B cell (primary cell): ENCODE measurements at regions not wholly inside any gene's neighbourhood (a gene's known extent, or its start where the extent isn't known, plus 50 kb on each side); places are given as distances from the start of the nearest gene placed in this dataset.
"Not testable (repeated sequence)": the region's sequence is repeated elsewhere in the genome, so short reads cannot be mapped to it uniquely, and the experiment has no call there.

ENCODE experiments used
- ATAC-seq: fragments of 200-7000 bp; cut with Tn5 transposase; one replicate; pipeline ENCODE4 v1.10.0; 2021; ENCODE audit warnings: low read depth, mild to moderate bottlenecking, moderate number of reproducible peaks, moderate library complexity
- CTCF ChIA-PET: fragments of 350-600 bp; sonication (Branson Sonifier 250); formaldehyde crosslinking; loops from one replicate; lab custom pipeline; 2021; ENCODE audit warnings: antibody characterized with exemption, inconsistent platforms; lab: Charles Lee
- POLR2A ChIA-PET: fragments of 350-600 bp; sonication (Branson Sonifier 250); formaldehyde crosslinking; loops from one replicate; lab custom pipeline; 2021; ENCODE audit warnings: antibody characterized with exemption; lab: Charles Lee
- DNase-seq: peaks from one replicate; pipeline ENCODE4 v3.0.0; 2013
- H2AFZ ChIP-seq: 2 replicates; pipeline ENCODE4 v1.6.1; 2012; ENCODE audit warnings: mild to moderate bottlenecking, low read depth, low read length; ENCODE audit not compliant: insufficient read depth, poor library complexity, severe bottlenecking
- H3K27ac ChIP-seq, 2 donors: 1 replicate in 1 of 2; 2 replicates in 1 of 2; pipeline ENCODE4 v1.5.1; 2012 to 2013; ENCODE audit warnings: low read length in 2 of 2, mild to moderate bottlenecking in 2 of 2, moderate library complexity in 1 of 2
- H3K27me3 ChIP-seq, 4 experiments: fragments of 200-600 bp in 1 of 4; sonication (generic) in 1 of 4; replicated peaks in 1 of 4; 1 replicate in 2 of 4; 2 replicates in 2 of 4; pipeline versions ENCODE4 v1.6.1 to v1.7.0; 2013 to 2016; ENCODE audit warnings: low read length in 3 of 4, mild to moderate bottlenecking in 2 of 4, mixed read lengths in 1 of 4, moderate library complexity in 1 of 4; ENCODE audit not compliant: insufficient read depth in 4 of 4, control insufficient read depth in 3 of 4; ENCODE audit errors: control extremely low read depth in 1 of 4
- H3K36me3 ChIP-seq, 2 experiments: replicated peaks in 1 of 2; 1 replicate in 1 of 2; 2 replicates in 1 of 2; pipeline versions ENCODE4 v1.6.1 to v1.7.1; 2013; ENCODE audit warnings: low read length in 1 of 2; ENCODE audit not compliant: insufficient read depth in 2 of 2, control insufficient read depth in 1 of 2; ENCODE audit errors: control extremely low read depth in 1 of 2, extremely low read depth in 1 of 2
- H3K4me1 ChIP-seq, 2 donors: fragments of 200-600 bp in 1 of 2; sonication (generic) in 1 of 2; 1 replicate in 1 of 2; 2 replicates in 1 of 2; pipeline versions ENCODE4 v1.5.1 to v1.6.1; 2013 to 2017; ENCODE audit warnings: low read length in 2 of 2; ENCODE audit not compliant: control insufficient read depth in 2 of 2, insufficient read depth in 2 of 2
- H3K4me2 ChIP-seq: replicated peaks from 2 replicates; pipeline ENCODE3; 2012; ENCODE audit warnings: mild to moderate bottlenecking, low read depth, low read length; ENCODE audit not compliant: poor library complexity, severe bottlenecking
- H3K4me3 ChIP-seq, 5 experiments: fragments of 200-600 bp in 1 of 5; sonication (generic) in 1 of 5; 1 replicate in 3 of 5; 2 replicates in 2 of 5; pipeline versions ENCODE4 v1.5.1 to v1.7.0; 2011 to 2016; ENCODE audit warnings: low read length in 4 of 5, mild to moderate bottlenecking in 4 of 5, low read depth in 2 of 5, control low read depth in 1 of 5, moderate library complexity in 1 of 5; ENCODE audit not compliant: insufficient read depth in 1 of 5; ENCODE audit errors: control extremely low read depth in 1 of 5, extremely low read depth in 1 of 5
- H3K79me2 ChIP-seq: fragments of 200-600 bp; sonication (generic); one replicate; pipeline ENCODE4 v1.6.0; 2016; ENCODE audit warnings: low read length; ENCODE audit not compliant: control insufficient read depth, insufficient read depth
- H3K9ac ChIP-seq: fragments of 200-600 bp; sonication (generic); 2 replicates; pipeline ENCODE4 v1.6.1; 2017; ENCODE audit warnings: mild to moderate bottlenecking, low read length, moderate library complexity
- H3K9me3 ChIP-seq, 3 donors: one replicate each; pipeline versions ENCODE4 v1.6.1 to v1.7.1; 2013; ENCODE audit warnings: low read length in 2 of 3; ENCODE audit not compliant: control insufficient read depth in 2 of 3, insufficient read depth in 1 of 3; ENCODE audit errors: control extremely low read depth in 1 of 3
- H4K20me1 ChIP-seq: 2 replicates; pipeline ENCODE4 v1.6.0; 2012; ENCODE audit warnings: mild to moderate bottlenecking, low read length; ENCODE audit not compliant: insufficient read depth, control insufficient read depth, poor library complexity, severe bottlenecking
- H3K27ac Mint-ChIP-seq: one replicate; pipeline ENCODE4 v1.8.0; 2021; ENCODE audit warnings: mixed read lengths
- H3K27me3 Mint-ChIP-seq: one replicate; pipeline ENCODE4 v1.8.0; 2021; ENCODE audit warnings: mixed read lengths
- H3K4me1 Mint-ChIP-seq: one replicate; pipeline ENCODE4 v1.8.0; 2021; ENCODE audit warnings: mixed read lengths
- H3K4me3 Mint-ChIP-seq: one replicate; pipeline ENCODE4 v1.8.0; 2021; ENCODE audit warnings: mixed read lengths
- H3K9me3 Mint-ChIP-seq: one replicate; pipeline ENCODE4 v1.8.0; 2022; ENCODE audit warnings: mixed read lengths; ENCODE audit not compliant: insufficient read depth
- EZH2 ChIP-seq: IDR thresholded peaks from 2 replicates; pipeline ENCODE4 v1.6.1; 2012; ENCODE audit warnings: borderline replicate concordance, low read depth, mild to moderate bottlenecking, moderate library complexity, low read length; ENCODE audit not compliant: insufficient read depth, poor library complexity, severe bottlenecking
- WGBS: methylation state at CpG from one replicate; pipeline ENCODE4 v1.1.5; 2013; ENCODE audit warnings: missing lambda C conversion rate; ENCODE audit not compliant: insufficient coverage; 5-methylcytosine and 5-hydroxymethylcytosine counted together
- intact Hi-C: fragments of 100-400 bp; cut with micrococcal nuclease; formaldehyde crosslinking; loops from one replicate; pipeline ENCODE4 v1.10.0; 2022
- TF ChIP-seq, protein P1 (sequence below): fragments of 200-600 bp; IDR thresholded peaks from one replicate; pipeline ENCODE4 v1.8.0; 2022; ENCODE audit warnings: antibody characterized with exemption, mild to moderate bottlenecking

DNA sequence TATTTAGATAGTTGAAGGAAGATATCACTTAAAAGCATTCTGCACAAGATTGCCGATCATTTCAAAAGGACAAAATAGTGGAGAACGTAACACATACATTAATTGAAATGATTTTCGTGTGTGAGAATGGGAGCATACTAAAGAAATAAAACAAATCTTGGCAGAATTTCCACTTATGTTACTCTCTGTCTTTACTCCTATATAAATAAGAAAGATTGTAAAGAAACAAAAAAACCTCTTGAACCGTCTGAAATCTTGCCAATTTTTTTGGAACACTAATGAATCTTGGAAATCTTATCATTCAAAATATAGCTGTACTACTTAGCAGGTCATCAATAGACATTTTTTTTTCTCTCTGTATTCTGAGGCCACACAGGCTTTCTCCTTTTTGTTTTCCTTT lies 528.8 kb upstream of the NCAM2 start:
- POLR2A ChIA-PET = no interaction called here
- DNase-seq (no peak), ATAC-seq (no peak)
- Histone ChIP-seq H3K36me3 (no peaks in the 10 kb centered on the region), H2AFZ (no peak overlapping the region), H3K27me3 (no peaks in the 10 kb centered on the region), H4K20me1 (no peaks in the 10 kb centered on the region), H3K9me3 (no peaks in the 10 kb centered on the region), H3K27ac (no peak overlapping the region), H3K79me2 (no peaks in the 10 kb centered on the region), H3K4me2 (no peak overlapping the region), H3K4me1 (no peaks in the 10 kb centered on the region), H3K4me3 (no peak overlapping the region), H3K9ac (no peak overlapping the region)
- intact Hi-C loops = no loop called here
- no peaks in the 10 kb centered on the region for H3K27me3 Mint-ChIP-seq
- CTCF ChIA-PET = no interaction called here
- TF ChIP-seq EZH2 = no peak
- TF ChIP-seq, protein P1, sequence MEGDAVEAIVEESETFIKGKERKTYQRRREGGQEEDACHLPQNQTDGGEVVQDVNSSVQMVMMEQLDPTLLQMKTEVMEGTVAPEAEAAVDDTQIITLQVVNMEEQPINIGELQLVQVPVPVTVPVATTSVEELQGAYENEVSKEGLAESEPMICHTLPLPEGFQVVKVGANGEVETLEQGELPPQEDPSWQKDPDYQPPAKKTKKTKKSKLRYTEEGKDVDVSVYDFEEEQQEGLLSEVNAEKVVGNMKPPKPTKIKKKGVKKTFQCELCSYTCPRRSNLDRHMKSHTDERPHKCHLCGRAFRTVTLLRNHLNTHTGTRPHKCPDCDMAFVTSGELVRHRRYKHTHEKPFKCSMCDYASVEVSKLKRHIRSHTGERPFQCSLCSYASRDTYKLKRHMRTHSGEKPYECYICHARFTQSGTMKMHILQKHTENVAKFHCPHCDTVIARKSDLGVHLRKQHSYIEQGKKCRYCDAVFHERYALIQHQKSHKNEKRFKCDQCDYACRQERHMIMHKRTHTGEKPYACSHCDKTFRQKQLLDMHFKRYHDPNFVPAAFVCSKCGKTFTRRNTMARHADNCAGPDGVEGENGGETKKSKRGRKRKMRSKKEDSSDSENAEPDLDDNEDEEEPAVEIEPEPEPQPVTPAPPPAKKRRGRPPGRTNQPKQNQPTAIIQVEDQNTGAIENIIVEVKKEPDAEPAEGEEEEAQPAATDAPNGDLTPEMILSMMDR = no peak
- H3K4me3 Mint-ChIP-seq = no peak overlapping the region
- WGBS = no CpG with 5 or more reads among the region's 4 CpGs
- peaks cover 4% of the 10 kb centered on the region for H3K9me3 Mint-ChIP-seq
- no peaks in the 10 kb centered on the region for H3K4me1 Mint-ChIP-seq
- H3K27ac Mint-ChIP-seq = no peak overlapping the region

DNA sequence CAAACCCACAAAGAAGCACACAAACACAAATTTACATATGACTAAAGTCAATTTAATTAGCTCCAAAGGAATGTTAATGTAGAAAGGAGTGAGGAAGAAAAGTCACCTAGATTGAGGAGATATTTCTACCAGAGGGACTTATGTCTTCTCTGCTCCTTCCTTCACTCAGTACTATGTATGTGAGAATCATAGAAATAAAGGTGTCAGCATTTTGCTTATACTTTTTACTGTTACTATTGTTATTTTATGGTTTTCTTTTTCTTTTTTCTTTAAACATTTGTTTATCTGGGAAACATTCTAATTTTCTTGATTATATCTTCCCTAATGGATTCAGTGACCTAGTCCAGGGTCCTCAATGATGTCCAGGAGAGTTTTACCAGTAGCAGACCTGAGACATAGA lies 511.9 kb upstream of the NCAM2 start:
- intact Hi-C loops = no loop called here
- no peak for ATAC-seq

DNA sequence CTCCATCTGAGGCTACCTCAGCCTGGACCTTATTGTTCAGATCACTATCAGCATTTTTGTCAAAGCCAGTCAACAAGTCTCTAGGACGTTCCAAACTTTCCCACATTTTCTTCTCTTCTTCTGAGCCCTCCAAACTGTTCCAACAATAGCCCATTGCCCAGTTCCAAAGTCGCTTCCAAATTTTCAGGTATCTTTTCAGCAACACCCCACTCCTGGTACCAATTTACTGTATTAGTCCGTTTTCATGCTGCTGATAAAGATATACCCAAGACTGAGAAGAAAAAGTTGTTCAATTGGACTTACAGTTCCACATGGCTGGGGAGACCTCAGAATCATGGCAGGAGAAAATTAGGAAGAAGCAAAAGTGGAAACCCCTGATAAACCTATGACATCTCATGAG lies 495.3 kb upstream of the NCAM2 start:
- H3K27ac ChIP-seq, H4K20me1 ChIP-seq, H3K36me3 ChIP-seq, POLR2A ChIA-PET, H3K4me1 Mint-ChIP-seq, ATAC-seq, H3K9ac ChIP-seq, H3K4me3 ChIP-seq, H3K79me2 ChIP-seq, H3K4me1 ChIP-seq, CTCF ChIA-PET, H3K4me3 Mint-ChIP-seq, DNase-seq, H3K4me2 ChIP-seq, H3K27ac Mint-ChIP-seq, H3K27me3 Mint-ChIP-seq, H2AFZ ChIP-seq, intact Hi-C loops, H3K27me3 ChIP-seq: not testable (repeated sequence)
- H3K9me3 Mint-ChIP-seq = peaks cover 16% of the 10 kb centered on the region
- H3K9me3 ChIP-seq = peaks cover 0 to 20% (median 6%) of the 10 kb centered on the region in 3 donors
- no CpG with 5 or more reads among the region's 3 CpGs for WGBS

More for the DNA sequence above, 511.9 kb upstream of the NCAM2 start:
- CTCF ChIA-PET = no interaction called here
- no peaks in the 10 kb centered on the region for H3K4me1 Mint-ChIP-seq
- no peaks in the 10 kb centered on the region for H4K20me1 ChIP-seq
- H3K79me2 ChIP-seq = no peaks in the 10 kb centered on the region
- no peak overlapping the region for H3K4me3 ChIP-seq
- no peak overlapping the region for H3K9ac ChIP-seq
- H3K27ac ChIP-seq = no peak overlapping the region
- peaks cover 0 to 3% (median 0%) of the 10 kb centered on the region in 3 donors for H3K9me3 ChIP-seq
- no peak overlapping the region for H3K27ac Mint-ChIP-seq
- H3K27me3 ChIP-seq = no peaks in the 10 kb centered on the region
- no peak overlapping the region for H3K4me3 Mint-ChIP-seq
- TF ChIP-seq, protein P1 = no peak
- no peak for TF ChIP-seq EZH2
- no peaks in the 10 kb centered on the region for H3K4me1 ChIP-seq
- H3K36me3 ChIP-seq = no peaks in the 10 kb centered on the region
- H3K9me3 Mint-ChIP-seq = no peaks in the 10 kb centered on the region
- POLR2A ChIA-PET = no interaction called here
- no peak overlapping the region for H2AFZ ChIP-seq
- no peak overlapping the region for H3K4me2 ChIP-seq
- no peak for DNase-seq
- no peaks in the 10 kb centered on the region for H3K27me3 Mint-ChIP-seq
